AG10803 (cell line): ENCODE measurements at regions not wholly inside any gene's neighbourhood (a gene's known extent, or its start where the extent isn't known, plus 50 kb on each side); places are given as distances from the start of the nearest gene placed in this dataset.

Experiments used
- DNase-seq: peaks from one replicate; pipeline ENCODE4 v3.0.0; 2010; ENCODE audit warnings: low read depth
- H3K4me3 ChIP-seq: 2 replicates; pipeline ENCODE4 v1.5.1; 2011; ENCODE audit warnings: mild to moderate bottlenecking, low read length, control low read depth
- CTCF ChIP-seq: conservative IDR thresholded peaks from 2 replicates; pipeline ENCODE4 v1.5.1; 2011; ENCODE audit warnings: mild to moderate bottlenecking, low read length, control low read depth, inconsistent platforms

- no peak for DNase-seq
- TF ChIP-seq CTCF = no peak
- no peak overlapping the region for H3K4me3 ChIP-seq
Observed at GRCh38 chr4:130705023-130705422, 1609.1 kb downstream of the C4orf33 start.

GRCh38 chr4:130712038-130712437 is 1616.1 kb downstream of the C4orf33 start:
- no peak overlapping the region for H3K4me3 ChIP-seq
- no peak for DNase-seq
- TF ChIP-seq CTCF = no peak

GRCh38 chr4:130714006-130714405 is 1618.1 kb downstream of the C4orf33 start:
- no peak for DNase-seq

GRCh38 chr4:130722361-130722760 is 1626.4 kb downstream of the C4orf33 start:
- DNase-seq = no peak
- H3K4me3 ChIP-seq = no peak overlapping the region
- TF ChIP-seq CTCF = no peak

More at GRCh38 chr4:130714006-130714405, 1618.1 kb downstream of the C4orf33 start:
- H3K4me3 ChIP-seq = no peak overlapping the region
- no peak for TF ChIP-seq CTCF

- TF ChIP-seq CTCF = no peak
- no peak overlapping the region for H3K4me3 ChIP-seq
- DNase-seq = no peak
Observed at GRCh38 chr4:130736436-130737185, 1640.7 kb downstream of the C4orf33 start.

GRCh38 chr4:130738233-130738632 is 1642.3 kb downstream of the C4orf33 start:
- H3K4me3 ChIP-seq = no peak overlapping the region
- DNase-seq = no peak
- TF ChIP-seq CTCF = no peak

GRCh38 chr4:130747842-130748241 is 1651.9 kb downstream of the C4orf33 start:
- no peak overlapping the region for H3K4me3 ChIP-seq
- no peak for TF ChIP-seq CTCF
- no peak for DNase-seq
